Uterus (tissue), 2 donors: ENCODE measurements at regions not wholly inside any gene's neighbourhood (a gene's known extent, or its start where the extent isn't known, plus 50 kb on each side); places are given as distances from the start of the nearest gene placed in this dataset.

Experiments
- CTCF ChIP-seq, 4 experiments: fragments of 200-600 bp in 2 of 4; fragments of 450-650 bp in 2 of 4; sonication (generic) in 2 of 4; IDR thresholded peaks; one replicate each; pipeline ENCODE4 v1.5.1; 2016 to 2019; ENCODE audit warnings: antibody characterized with exemption in 4 of 4, mild to moderate bottlenecking in 2 of 4, moderate library complexity in 1 of 4
- POLR2A ChIP-seq, 2 donors: fragments of 450-650 bp; IDR thresholded peaks; one replicate each; pipeline ENCODE4 v1.6.1; 2016; ENCODE audit warnings: antibody characterized with exemption in 2 of 2, mild to moderate bottlenecking in 1 of 2, moderate library complexity in 1 of 2

DNA sequence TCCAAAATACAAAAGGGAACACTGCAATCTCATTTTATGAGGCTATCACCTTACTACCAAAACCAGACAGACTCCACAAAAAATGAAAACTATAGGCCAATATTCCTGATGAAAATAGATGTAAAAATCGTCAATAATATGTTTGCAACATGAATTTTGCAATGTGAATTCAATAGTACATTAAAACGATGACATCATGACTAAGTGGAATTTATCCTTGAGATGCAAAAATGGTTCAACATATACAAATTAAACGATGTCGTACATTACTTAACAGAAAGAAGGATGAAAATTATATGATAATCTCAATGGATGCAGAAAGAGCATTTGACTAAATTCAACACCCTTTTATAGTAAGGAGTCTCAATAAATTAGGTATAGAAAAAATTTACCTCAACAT, 123.0 kb downstream of the AREG start:
- TF ChIP-seq CTCF (IDR thresholded peaks at IDR 0.05) (no peak), POLR2A (IDR thresholded peaks at IDR 0.05) (no peak)
